Spleen (tissue), 11 donors: ENCODE measurements at regions not wholly inside any gene's neighbourhood (a gene's known extent, or its start where the extent isn't known, plus 50 kb on each side); places are given as distances from the start of the nearest gene placed in this dataset.

ENCODE experiments used
- DNase-seq: peaks from one replicate; pipeline ENCODE4 v3.0.0-alpha.2; 2020
- H3K27ac ChIP-seq, 8 donors: fragments of 200-600 bp; sonication (generic) in 7 of 8; 1 replicate in 4 of 8; 2 replicates in 4 of 8; pipeline versions ENCODE4 v1.5.0 to v1.8.0; 2016 to 2021; ENCODE audit warnings: inconsistent platforms in 4 of 8, mild to moderate bottlenecking in 4 of 8, moderate library complexity in 1 of 8
- H3K27me3 ChIP-seq, 7 donors: fragments of 200-600 bp; sonication (generic) in 6 of 7; replicated peaks in 1 of 7; 1 replicate in 4 of 7; 2 replicates in 3 of 7; pipeline versions ENCODE4 v1.5.0 to v1.8.0; 2016 to 2021; ENCODE audit warnings: inconsistent platforms in 3 of 7, mild to moderate bottlenecking in 1 of 7
- H3K36me3 ChIP-seq, 6 donors: fragments of 200-600 bp; sonication (generic) in 5 of 6; 1 replicate in 4 of 6; 2 replicates in 2 of 6; pipeline versions ENCODE4 v1.5.0 to v1.8.0; 2016 to 2021; ENCODE audit warnings: inconsistent platforms in 2 of 6
- H3K4me1 ChIP-seq, 6 donors: fragments of 200-600 bp; sonication (generic) in 5 of 6; 1 replicate in 3 of 6; 2 replicates in 3 of 6; pipeline versions ENCODE4 v1.5.0 to v1.8.0; 2016 to 2021; ENCODE audit warnings: inconsistent platforms in 3 of 6
- H3K4me3 ChIP-seq, 8 donors: fragments of 200-600 bp; sonication (generic) in 7 of 8; 1 replicate in 4 of 8; 2 replicates in 4 of 8; pipeline versions ENCODE4 v1.5.0 to v1.8.0; 2016 to 2021; ENCODE audit warnings: inconsistent platforms in 4 of 8, mild to moderate bottlenecking in 4 of 8, moderate library complexity in 2 of 8
- H3K9me3 ChIP-seq, 8 donors: fragments of 200-600 bp; sonication (generic) in 7 of 8; 1 replicate in 4 of 8; 2 replicates in 4 of 8; pipeline versions ENCODE4 v1.5.0 to v1.8.0; 2016 to 2021; ENCODE audit warnings: inconsistent platforms in 4 of 8
- CTCF ChIP-seq, 11 experiments: fragments of 200-600 bp in 7 of 11; fragments of 450-650 bp in 4 of 11; sonication (generic) in 4 of 11; IDR thresholded peaks in 8 of 11; conservative IDR thresholded peaks in 3 of 11; 1 replicate in 7 of 11; 2 replicates in 4 of 11; pipeline versions ENCODE4 v1.4.0 to v1.8.0; 2016 to 2021; ENCODE audit warnings: antibody characterized with exemption in 11 of 11, inconsistent platforms in 4 of 11, mild to moderate bottlenecking in 1 of 11
- POLR2A ChIP-seq, 3 donors: fragments of 450-650 bp; IDR thresholded peaks; one replicate each; pipeline ENCODE4 v1.5.1; 2017; ENCODE audit warnings: antibody characterized with exemption in 3 of 3, mild to moderate bottlenecking in 1 of 3
- POLR2AphosphoS5 ChIP-seq, 3 donors: sonication (generic); formaldehyde crosslinking; IDR thresholded peaks; one replicate each; pipeline ENCODE4 v1.5.1; 2017; ENCODE audit warnings: antibody characterized with exemption in 3 of 3
- WGBS, 5 donors: extraction: QIAGEN DNeasy Blood & Tissue Kit in 3 of 5; methylation state at CpG; one replicate each; pipeline versions ENCODE4 v1.1.5 to v1.1.7; 2013 to 2018; 5-methylcytosine and 5-hydroxymethylcytosine counted together
- intact Hi-C: fragments of 100-400 bp; cut with DNase I; formaldehyde crosslinking; loops from one replicate; pipeline ENCODE4 v1.15.0; 2023; ENCODE audit warnings: low total_unique reads
- donor health status: healthy with polysubstance abuse.
- donor health status: DM: no; HTN: no; CAD: no; lungs with moderate emphysema.
- donor health status: DM: no; HTN: no; CAD: no.
- donor health status: Bipolar disorder and iron deficiency.
- donor health status: healthy.
- donor health status: DM: no; HTN: no; CAD: no.
- donor health status: DM: yes; HTN: yes; CAD: no.

DNA sequence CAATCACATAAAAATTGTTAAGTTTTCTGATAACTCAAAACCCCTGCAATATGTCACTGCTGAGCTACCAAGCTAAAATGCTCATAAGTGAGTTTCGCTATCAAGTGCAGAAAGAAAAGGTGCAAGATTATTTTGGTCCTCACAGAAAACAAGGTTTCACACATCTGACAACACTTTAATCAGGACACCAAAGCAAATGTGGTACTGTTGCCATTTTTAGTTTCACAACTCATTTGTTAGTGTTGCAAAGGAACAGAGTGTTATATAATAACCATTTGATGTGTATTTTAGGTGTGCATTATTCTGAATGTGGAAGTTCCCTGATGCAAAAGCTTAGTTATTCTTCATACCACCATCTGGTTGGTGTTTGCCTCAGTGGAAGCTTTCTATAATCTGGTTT lies 956.2 kb downstream of the DSC3 start:
- DNase-seq = no peak
- intact Hi-C loops = no loop called here
- 86 to 97% (median 88%) methylated on average over 1 of the region's 1 CpG for WGBS, 5 donors
- Histone ChIP-seq H3K9me3 (peaks cover 0 to 16% (median 9%) of the 10 kb centered on the region in 8 donors), H3K4me1 (no peaks in the 10 kb centered on the region), H3K27me3 (no peaks in the 10 kb centered on the region), H3K27ac (no peak overlapping the region), H3K36me3 (no peaks in the 10 kb centered on the region), H3K4me3 (no peak overlapping the region)
- no peak for TF ChIP-seq POLR2A (IDR thresholded peaks at IDR 0.05)
- no peak for TF ChIP-seq CTCF (IDR thresholded peaks at IDR 0.05 in 8 of 11, conservative IDR thresholded peaks at IDR 0.05 in 3 of 11)
- TF ChIP-seq POLR2AphosphoS5 (IDR thresholded peaks at IDR 0.05) = no peak

DNA sequence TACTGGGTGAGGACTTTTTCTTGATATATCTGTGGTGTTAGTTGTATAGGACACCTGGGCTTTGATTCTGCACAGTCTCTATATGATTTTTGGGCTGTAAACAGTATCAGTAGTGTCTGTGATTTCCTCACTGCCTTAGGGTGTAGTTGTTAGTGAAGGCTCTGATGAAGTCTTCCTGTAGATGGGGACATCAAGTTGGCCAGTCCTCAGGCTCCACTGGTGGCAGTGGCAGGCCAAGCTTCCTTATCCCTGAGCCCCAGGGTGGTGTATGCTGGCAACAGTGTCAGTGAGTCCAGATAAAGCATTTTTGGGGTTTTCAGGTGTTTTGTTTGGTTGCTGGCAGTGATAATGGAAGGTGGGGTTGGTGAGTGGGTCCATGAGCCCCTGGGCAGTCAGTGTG lies 961.4 kb downstream of the DSC3 start:
- no peak for DNase-seq
- H3K27ac ChIP-seq = no peak overlapping the region
- no peak for TF ChIP-seq CTCF (IDR thresholded peaks at IDR 0.05 in 8 of 11, conservative IDR thresholded peaks at IDR 0.05 in 3 of 11)
- TF ChIP-seq POLR2AphosphoS5 (IDR thresholded peaks at IDR 0.05) = no peak
- no peak for TF ChIP-seq POLR2A (IDR thresholded peaks at IDR 0.05)

GRCh38 chr18:30072609-30073385 lies 969.7 kb downstream of the DSC3 start:
- Histone ChIP-seq H3K9me3 (peaks cover 0 to 43% (median 34%) of the 10 kb centered on the region in 8 donors), H3K27me3 (no peaks in the 10 kb centered on the region), H3K4me3 (no peak overlapping the region), H3K36me3 (no peaks in the 10 kb centered on the region), H3K27ac (no peak overlapping the region), H3K4me1 (no peaks in the 10 kb centered on the region)
- intact Hi-C loops = no loop called here
- whole genome bisulfite sequencing, 5 donors = 46 to 75% (median 65%) methylated on average over 5 of the region's 5 CpGs
- TF ChIP-seq POLR2AphosphoS5 (IDR thresholded peaks at IDR 0.05) (no peak), CTCF (IDR thresholded peaks at IDR 0.05 in 8 of 11, conservative IDR thresholded peaks at IDR 0.05 in 3 of 11) (no peak), POLR2A (IDR thresholded peaks at IDR 0.05) (no peak)
- DNase-seq = no peak

More for the DNA sequence above, 961.4 kb downstream of the DSC3 start:
- Histone ChIP-seq H3K36me3 (no peaks in the 10 kb centered on the region), H3K9me3 (peaks cover 0 to 29% (median 18%) of the 10 kb centered on the region in 8 donors), H3K27me3 (no peaks in the 10 kb centered on the region), H3K4me3 (no peak overlapping the region), H3K4me1 (no peaks in the 10 kb centered on the region)
- intact Hi-C loops = no loop called here

GRCh38 chr18:30066288-30066687 lies 976.3 kb downstream of the DSC3 start:
- intact Hi-C loops = no loop called here

More at GRCh38 chr18:30066288-30066687, 976.3 kb downstream of the DSC3 start:
- no peak overlapping the region for H3K4me3 ChIP-seq
- 45 to 63% (median 61%) methylated on average over 3 of the region's 3 CpGs for WGBS, 5 donors
- TF ChIP-seq CTCF (IDR thresholded peaks at IDR 0.05 in 8 of 11, conservative IDR thresholded peaks at IDR 0.05 in 3 of 11) (no peak), POLR2AphosphoS5 (IDR thresholded peaks at IDR 0.05) (no peak), POLR2A (IDR thresholded peaks at IDR 0.05) (no peak)
- DNase-seq = no peak
- H3K27me3 ChIP-seq = no peaks in the 10 kb centered on the region
- no peak overlapping the region for H3K27ac ChIP-seq
- no peaks in the 10 kb centered on the region for H3K36me3 ChIP-seq
- peaks cover 0 to 26% (median 17%) of the 10 kb centered on the region in 8 donors for H3K9me3 ChIP-seq
- H3K4me1 ChIP-seq = no peaks in the 10 kb centered on the region
